ENCODE measurements at regions not wholly inside any gene's neighbourhood (a gene's known extent, or its start where the extent isn't known, plus 50 kb on each side); places are given as distances from the start of the nearest gene placed in this dataset.

DNA sequence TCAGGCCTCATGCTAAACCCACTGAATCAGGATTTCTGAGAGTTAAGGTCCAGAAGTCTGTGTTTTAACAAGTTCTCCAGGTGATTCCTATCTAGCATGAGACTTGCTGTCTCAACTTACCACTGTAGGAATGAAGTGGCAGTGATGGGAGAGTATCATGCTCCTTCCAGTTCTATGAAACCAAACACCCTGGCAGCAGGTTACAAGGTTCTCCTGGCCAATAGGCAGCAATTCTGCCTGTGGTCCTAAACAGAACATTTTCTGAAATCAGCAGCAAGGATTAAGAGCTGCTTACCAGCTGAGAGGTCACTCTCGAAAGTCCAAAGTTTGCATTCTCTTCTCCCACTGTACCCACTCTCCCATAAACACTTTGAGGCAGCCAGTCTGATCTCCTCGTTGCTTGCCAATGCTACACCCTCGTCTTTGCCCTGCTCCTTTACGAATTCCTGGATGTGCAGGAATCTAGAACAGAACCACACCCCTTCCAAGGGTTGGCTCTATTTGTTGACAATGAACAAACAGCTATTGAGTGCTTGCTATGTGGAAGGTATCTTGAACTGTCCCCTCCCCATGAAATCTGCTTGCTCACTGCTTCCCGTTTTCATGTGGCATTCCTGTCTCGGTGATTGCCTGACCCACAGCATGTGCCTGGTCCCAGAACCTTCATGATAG, 100.5 kb downstream of the TMEM174 start:
- H3K27me3 ChIP-seq (ENCODE audit: control insufficient read depth in 3 of 3, insufficient read depth in 3 of 3, low read length in 2 of 3): peaks cover 0 to 42% (median 11%) of the 10 kb centered on the region in 3 donors
- H3K4me1 ChIP-seq (ENCODE audit: control insufficient read depth in 5 of 5, insufficient read depth in 5 of 5, low read length in 5 of 5): peaks cover 0 to 10% (median 0%) of the 10 kb centered on the region in 5 donors
- H3K9ac ChIP-seq (ENCODE audit: insufficient read depth in 1 of 2, low read length in 2 of 2): no peak overlapping the region
- ATAC-seq (ENCODE audit: insufficient read depth, low FRiP score): no peak
- H3K4me3 ChIP-seq: no peak overlapping the region
- H3K9me3 ChIP-seq (ENCODE audit: control insufficient read depth in 4 of 4, insufficient read depth in 3 of 4, low read length in 3 of 4): peaks cover 0 to 3% (median 0%) of the 10 kb centered on the region in 4 donors
- TF ChIP-seq, protein P1, sequence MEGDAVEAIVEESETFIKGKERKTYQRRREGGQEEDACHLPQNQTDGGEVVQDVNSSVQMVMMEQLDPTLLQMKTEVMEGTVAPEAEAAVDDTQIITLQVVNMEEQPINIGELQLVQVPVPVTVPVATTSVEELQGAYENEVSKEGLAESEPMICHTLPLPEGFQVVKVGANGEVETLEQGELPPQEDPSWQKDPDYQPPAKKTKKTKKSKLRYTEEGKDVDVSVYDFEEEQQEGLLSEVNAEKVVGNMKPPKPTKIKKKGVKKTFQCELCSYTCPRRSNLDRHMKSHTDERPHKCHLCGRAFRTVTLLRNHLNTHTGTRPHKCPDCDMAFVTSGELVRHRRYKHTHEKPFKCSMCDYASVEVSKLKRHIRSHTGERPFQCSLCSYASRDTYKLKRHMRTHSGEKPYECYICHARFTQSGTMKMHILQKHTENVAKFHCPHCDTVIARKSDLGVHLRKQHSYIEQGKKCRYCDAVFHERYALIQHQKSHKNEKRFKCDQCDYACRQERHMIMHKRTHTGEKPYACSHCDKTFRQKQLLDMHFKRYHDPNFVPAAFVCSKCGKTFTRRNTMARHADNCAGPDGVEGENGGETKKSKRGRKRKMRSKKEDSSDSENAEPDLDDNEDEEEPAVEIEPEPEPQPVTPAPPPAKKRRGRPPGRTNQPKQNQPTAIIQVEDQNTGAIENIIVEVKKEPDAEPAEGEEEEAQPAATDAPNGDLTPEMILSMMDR (IDR thresholded peaks at IDR 0.05; ENCODE audit: control extremely low read depth, extremely low read depth): no peak
- 41 to 52% methylated on average over 6 of the region's 6 CpGs for WGBS, 2 donors
- no peaks in the 10 kb centered on the region for H3K36me3 ChIP-seq (ENCODE audit: control insufficient read depth in 4 of 4, insufficient read depth in 4 of 4, low read length in 4 of 4)
- no peak for DNase-seq
- peak overlapping the region in 1 of 2 donors; percentile 45 for H3K27ac ChIP-seq (ENCODE audit: low read depth in 1 of 2, low read length in 1 of 2)

DNA sequence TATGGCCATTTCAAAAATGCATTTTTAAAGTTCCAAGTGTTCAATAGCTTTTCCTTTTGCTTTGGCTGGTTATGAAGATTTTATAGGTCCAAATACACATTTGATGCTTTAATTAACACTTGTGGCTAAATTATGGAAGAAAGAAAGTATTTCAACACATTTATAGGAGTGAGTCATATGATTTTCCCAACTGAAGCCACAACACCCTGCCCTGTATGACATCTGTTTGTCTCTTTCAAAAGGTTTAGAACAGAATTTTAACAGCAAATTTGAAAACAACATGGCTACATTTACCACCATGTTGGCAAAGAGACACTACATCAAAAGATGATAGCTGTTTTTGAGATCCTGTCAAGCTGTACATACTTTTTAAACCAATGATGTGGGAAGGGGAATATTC, 99.4 kb downstream of the TMEM174 start:
- H3K36me3 ChIP-seq (ENCODE audit: control insufficient read depth in 4 of 4, insufficient read depth in 4 of 4, low read length in 4 of 4): no peaks in the 10 kb centered on the region
- ATAC-seq (ENCODE audit: insufficient read depth, low FRiP score): no peak
- peaks cover 0 to 8% (median 2%) of the 10 kb centered on the region in 5 donors for H3K4me1 ChIP-seq (ENCODE audit: control insufficient read depth in 5 of 5, insufficient read depth in 5 of 5, low read length in 5 of 5)
- TF ChIP-seq, protein P1 (IDR thresholded peaks at IDR 0.05; ENCODE audit: control extremely low read depth, extremely low read depth): no peak
- no peak for DNase-seq
- H3K4me3 ChIP-seq: no peak overlapping the region
- H3K27me3 ChIP-seq (ENCODE audit: control insufficient read depth in 3 of 3, insufficient read depth in 3 of 3, low read length in 2 of 3): peaks cover 0 to 46% (median 11%) of the 10 kb centered on the region in 3 donors
- no peak overlapping the region for H3K9ac ChIP-seq (ENCODE audit: insufficient read depth in 1 of 2, low read length in 2 of 2)
- peaks cover 0 to 3% (median 0%) of the 10 kb centered on the region in 4 donors for H3K9me3 ChIP-seq (ENCODE audit: control insufficient read depth in 4 of 4, insufficient read depth in 3 of 4, low read length in 3 of 4)
- H3K27ac ChIP-seq (ENCODE audit: low read depth in 1 of 2, low read length in 1 of 2): no peak overlapping the region

DNA sequence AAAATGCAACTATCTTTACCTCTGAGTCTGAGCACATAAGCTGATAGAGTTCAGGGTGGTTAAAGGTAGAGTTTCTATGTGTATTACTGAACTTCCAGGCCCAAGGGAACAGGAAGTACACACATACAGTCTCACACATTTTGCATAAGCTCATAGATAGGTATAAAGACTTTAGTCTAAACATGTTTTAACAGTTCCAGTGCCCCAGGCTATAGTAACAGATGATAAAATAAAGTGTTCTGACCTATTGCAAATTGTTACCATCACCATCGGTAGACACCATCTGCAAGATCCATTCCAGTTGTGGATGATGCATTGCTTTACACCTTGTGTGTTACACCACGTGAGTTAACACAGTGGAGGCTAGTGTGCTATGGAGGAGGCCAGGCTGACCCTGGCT, 95.8 kb downstream of the TMEM174 start:
- 90 to 95% methylated on average over 2 of the region's 2 CpGs for WGBS, 2 donors
- TF ChIP-seq, protein P1 (IDR thresholded peaks at IDR 0.05; ENCODE audit: control extremely low read depth, extremely low read depth): no peak
- Histone ChIP-seq H3K27ac (ENCODE audit: low read depth in 1 of 2, low read length in 1 of 2) (no peak overlapping the region), H3K4me1 (ENCODE audit: control insufficient read depth in 5 of 5, insufficient read depth in 5 of 5, low read length in 5 of 5) (peaks cover 0 to 4% (median 2%) of the 10 kb centered on the region in 5 donors), H3K9me3 (ENCODE audit: control insufficient read depth in 4 of 4, insufficient read depth in 3 of 4, low read length in 3 of 4) (peaks cover 0 to 3% (median 0%) of the 10 kb centered on the region in 4 donors), H3K27me3 (ENCODE audit: control insufficient read depth in 3 of 3, insufficient read depth in 3 of 3, low read length in 2 of 3) (peaks cover 0 to 29% (median 10%) of the 10 kb centered on the region in 3 donors), H3K4me3 (no peak overlapping the region), H3K9ac (ENCODE audit: insufficient read depth in 1 of 2, low read length in 2 of 2) (no peak overlapping the region), H3K36me3 (ENCODE audit: control insufficient read depth in 4 of 4, insufficient read depth in 4 of 4, low read length in 4 of 4) (no peaks in the 10 kb centered on the region)
- ATAC-seq (ENCODE audit: insufficient read depth, low FRiP score): no peak
- no peak for DNase-seq

All from lung (tissue), 11 donors.